Upper lobe of left lung (tissue), 4 donors: ENCODE measurements at regions not wholly inside any gene's neighbourhood (a gene's known extent, or its start where the extent isn't known, plus 50 kb on each side); places are given as distances from the start of the nearest gene placed in this dataset.

Experiments
- EP300 ChIP-seq, 4 donors: sonication (generic); formaldehyde crosslinking; IDR thresholded peaks; one replicate each; pipeline ENCODE4 v1.5.1; 2017; ENCODE audit warnings: antibody characterized with exemption in 4 of 4, control low read depth in 2 of 4
- POLR2A ChIP-seq, 4 donors: fragments of 450-650 bp; IDR thresholded peaks; one replicate each; pipeline ENCODE4 v1.5.1; 2016 to 2017; ENCODE audit warnings: antibody characterized with exemption in 4 of 4, mild to moderate bottlenecking in 2 of 4
- POLR2AphosphoS5 ChIP-seq, 2 donors: sonication (generic); formaldehyde crosslinking; IDR thresholded peaks; one replicate each; pipeline ENCODE4 v1.5.1; 2017; ENCODE audit warnings: antibody characterized with exemption in 2 of 2
- TF ChIP-seq, protein P1 (sequence below), 6 experiments: fragments of 450-650 bp in 4 of 6; fragments of 200-600 bp in 2 of 6; sonication (generic) in 2 of 6; IDR thresholded peaks; one replicate each; pipeline ENCODE4 v1.5.1; 2016 to 2019; ENCODE audit warnings: antibody characterized with exemption in 6 of 6

DNA sequence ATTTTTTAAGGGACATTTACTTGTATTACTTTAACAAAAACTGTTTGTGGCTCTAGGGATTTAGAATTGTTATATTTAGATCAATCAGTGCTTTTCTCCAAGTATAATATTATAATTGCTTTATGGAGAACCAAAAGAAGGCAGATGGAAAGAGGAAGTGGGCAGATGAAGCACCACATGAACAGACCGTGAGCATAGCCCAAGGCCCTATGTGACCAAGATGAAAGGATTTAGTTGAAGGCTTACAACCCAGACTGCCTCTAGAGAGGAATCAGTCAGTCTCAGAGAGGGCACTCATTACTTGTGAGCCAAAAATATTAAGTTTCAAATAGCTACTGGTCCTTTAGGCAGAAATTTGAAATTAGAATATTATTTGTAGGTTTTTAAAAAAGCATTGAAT lies 102.3 kb upstream of the IMPG1 start:
- TF ChIP-seq POLR2A (IDR thresholded peaks at IDR 0.05) (no peak), EP300 (IDR thresholded peaks at IDR 0.05) (no peak), POLR2AphosphoS5 (IDR thresholded peaks at IDR 0.05) (no peak)
- TF ChIP-seq, protein P1, sequence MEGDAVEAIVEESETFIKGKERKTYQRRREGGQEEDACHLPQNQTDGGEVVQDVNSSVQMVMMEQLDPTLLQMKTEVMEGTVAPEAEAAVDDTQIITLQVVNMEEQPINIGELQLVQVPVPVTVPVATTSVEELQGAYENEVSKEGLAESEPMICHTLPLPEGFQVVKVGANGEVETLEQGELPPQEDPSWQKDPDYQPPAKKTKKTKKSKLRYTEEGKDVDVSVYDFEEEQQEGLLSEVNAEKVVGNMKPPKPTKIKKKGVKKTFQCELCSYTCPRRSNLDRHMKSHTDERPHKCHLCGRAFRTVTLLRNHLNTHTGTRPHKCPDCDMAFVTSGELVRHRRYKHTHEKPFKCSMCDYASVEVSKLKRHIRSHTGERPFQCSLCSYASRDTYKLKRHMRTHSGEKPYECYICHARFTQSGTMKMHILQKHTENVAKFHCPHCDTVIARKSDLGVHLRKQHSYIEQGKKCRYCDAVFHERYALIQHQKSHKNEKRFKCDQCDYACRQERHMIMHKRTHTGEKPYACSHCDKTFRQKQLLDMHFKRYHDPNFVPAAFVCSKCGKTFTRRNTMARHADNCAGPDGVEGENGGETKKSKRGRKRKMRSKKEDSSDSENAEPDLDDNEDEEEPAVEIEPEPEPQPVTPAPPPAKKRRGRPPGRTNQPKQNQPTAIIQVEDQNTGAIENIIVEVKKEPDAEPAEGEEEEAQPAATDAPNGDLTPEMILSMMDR (IDR thresholded peaks at IDR 0.05), result no peak
